ENCODE measurements at regions not wholly inside any gene's neighbourhood (a gene's known extent, or its start where the extent isn't known, plus 50 kb on each side); places are given as distances from the start of the nearest gene placed in this dataset.

DNA sequence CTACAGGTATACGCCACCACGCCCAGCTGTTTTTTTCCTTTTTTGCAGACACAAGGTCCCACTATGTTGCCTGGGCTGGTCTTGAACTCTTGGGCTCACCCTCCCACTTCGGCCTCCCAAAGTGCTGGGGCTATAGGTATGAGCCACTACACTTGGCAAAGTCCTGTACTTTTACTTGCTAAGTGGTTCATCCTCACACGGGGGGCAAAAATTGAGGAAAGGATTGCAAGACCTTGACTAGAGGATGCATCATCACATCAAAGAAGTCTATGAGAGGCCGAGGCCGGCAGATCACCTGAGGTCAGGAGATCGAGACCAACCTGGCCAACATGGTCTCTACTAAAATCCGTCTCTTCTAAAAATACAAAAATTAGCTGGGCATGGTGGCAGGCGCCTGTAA lies 116.5 kb upstream of the FAM174B start:
- Histone ChIP-seq H3K4me1 (ENCODE audit: control insufficient read depth, low read length) (no peaks in the 10 kb centered on the region), H4K20me1 (ENCODE audit: control insufficient read depth, insufficient read depth, low read depth, low read length) (no peaks in the 10 kb centered on the region), H3K4me2 (ENCODE audit: low read length) (no peak overlapping the region), H3K27me3 (ENCODE audit: control insufficient read depth, low read length) (no peaks in the 10 kb centered on the region), H3K79me2 (ENCODE audit: control insufficient read depth, low read length) (no peaks in the 10 kb centered on the region), H3F3A (ENCODE audit: control insufficient read depth, insufficient read depth) (no peaks in the 10 kb centered on the region), H3K4me3 (ENCODE audit: low read length) (no peak overlapping the region), H3K36me3 (ENCODE audit: control insufficient read depth, low read length) (no peaks in the 10 kb centered on the region), H3K9me3 (ENCODE audit: control insufficient read depth, insufficient read depth, low read length) (no peaks in the 10 kb centered on the region), H3K27ac (ENCODE audit: low read depth, low read length) (no peak overlapping the region), H3K9me2 (replicated peaks; ENCODE audit: control insufficient read depth, low read length) (no peaks in the 10 kb centered on the region)
- TF ChIP-seq, protein P1, sequence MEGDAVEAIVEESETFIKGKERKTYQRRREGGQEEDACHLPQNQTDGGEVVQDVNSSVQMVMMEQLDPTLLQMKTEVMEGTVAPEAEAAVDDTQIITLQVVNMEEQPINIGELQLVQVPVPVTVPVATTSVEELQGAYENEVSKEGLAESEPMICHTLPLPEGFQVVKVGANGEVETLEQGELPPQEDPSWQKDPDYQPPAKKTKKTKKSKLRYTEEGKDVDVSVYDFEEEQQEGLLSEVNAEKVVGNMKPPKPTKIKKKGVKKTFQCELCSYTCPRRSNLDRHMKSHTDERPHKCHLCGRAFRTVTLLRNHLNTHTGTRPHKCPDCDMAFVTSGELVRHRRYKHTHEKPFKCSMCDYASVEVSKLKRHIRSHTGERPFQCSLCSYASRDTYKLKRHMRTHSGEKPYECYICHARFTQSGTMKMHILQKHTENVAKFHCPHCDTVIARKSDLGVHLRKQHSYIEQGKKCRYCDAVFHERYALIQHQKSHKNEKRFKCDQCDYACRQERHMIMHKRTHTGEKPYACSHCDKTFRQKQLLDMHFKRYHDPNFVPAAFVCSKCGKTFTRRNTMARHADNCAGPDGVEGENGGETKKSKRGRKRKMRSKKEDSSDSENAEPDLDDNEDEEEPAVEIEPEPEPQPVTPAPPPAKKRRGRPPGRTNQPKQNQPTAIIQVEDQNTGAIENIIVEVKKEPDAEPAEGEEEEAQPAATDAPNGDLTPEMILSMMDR (IDR thresholded peaks at IDR 0.05; ENCODE audit: low read depth, low read length, poor library complexity, severe bottlenecking) = no peak
- no peak for TF ChIP-seq EZH2phosphoT487 (IDR thresholded peaks at IDR 0.05; ENCODE audit: borderline replicate concordance, low read length)

DNA sequence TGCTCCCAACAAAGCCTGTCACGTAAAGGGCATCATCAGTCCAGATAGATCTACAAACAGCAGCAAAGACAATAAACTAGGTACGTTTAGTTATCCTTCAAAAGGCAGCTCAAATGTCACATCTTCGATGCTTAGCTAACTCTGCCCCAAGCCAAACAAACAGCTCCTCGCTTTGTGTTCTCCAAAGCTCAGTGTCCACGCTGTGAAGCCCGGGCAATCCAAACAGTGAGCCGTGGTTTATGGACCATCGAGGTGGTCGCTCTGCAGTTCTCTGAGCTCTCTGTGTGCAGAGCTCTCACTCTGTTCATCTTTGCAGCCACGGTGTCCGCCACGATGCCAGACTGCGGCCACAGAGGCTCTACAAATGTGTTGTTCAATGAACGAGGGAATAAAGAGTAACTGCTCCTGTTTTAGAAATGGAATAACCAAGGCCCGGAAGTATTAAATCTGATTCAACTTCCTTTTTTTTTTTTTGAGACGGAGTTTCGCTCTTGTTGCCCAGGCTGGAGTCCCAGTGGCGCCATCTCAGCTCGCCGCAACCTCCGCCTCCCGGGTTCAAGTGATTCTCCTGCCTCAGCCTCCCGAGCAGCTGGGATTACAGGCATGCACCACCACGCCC lies 117.2 kb upstream of the FAM174B start:
- Histone ChIP-seq H3K4me2 (ENCODE audit: low read length) (no peak overlapping the region), H4K20me1 (ENCODE audit: control insufficient read depth, insufficient read depth, low read depth, low read length) (no peaks in the 10 kb centered on the region), H3F3A (ENCODE audit: control insufficient read depth, insufficient read depth) (no peaks in the 10 kb centered on the region), H3K27me3 (ENCODE audit: control insufficient read depth, low read length) (no peaks in the 10 kb centered on the region), H3K36me3 (ENCODE audit: control insufficient read depth, low read length) (no peaks in the 10 kb centered on the region), H3K9me2 (replicated peaks; ENCODE audit: control insufficient read depth, low read length) (no peaks in the 10 kb centered on the region), H3K4me3 (ENCODE audit: low read length) (no peak overlapping the region), H3K79me2 (ENCODE audit: control insufficient read depth, low read length) (no peaks in the 10 kb centered on the region), H3K9me3 (ENCODE audit: control insufficient read depth, insufficient read depth, low read length) (no peaks in the 10 kb centered on the region), H3K4me1 (ENCODE audit: control insufficient read depth, low read length) (no peaks in the 10 kb centered on the region), H3K27ac (ENCODE audit: low read depth, low read length) (no peak overlapping the region)
- no peak for TF ChIP-seq EZH2phosphoT487 (IDR thresholded peaks at IDR 0.05; ENCODE audit: borderline replicate concordance, low read length)
- TF ChIP-seq, protein P1 (IDR thresholded peaks at IDR 0.05; ENCODE audit: low read depth, low read length, poor library complexity, severe bottlenecking) = no peak

DNA sequence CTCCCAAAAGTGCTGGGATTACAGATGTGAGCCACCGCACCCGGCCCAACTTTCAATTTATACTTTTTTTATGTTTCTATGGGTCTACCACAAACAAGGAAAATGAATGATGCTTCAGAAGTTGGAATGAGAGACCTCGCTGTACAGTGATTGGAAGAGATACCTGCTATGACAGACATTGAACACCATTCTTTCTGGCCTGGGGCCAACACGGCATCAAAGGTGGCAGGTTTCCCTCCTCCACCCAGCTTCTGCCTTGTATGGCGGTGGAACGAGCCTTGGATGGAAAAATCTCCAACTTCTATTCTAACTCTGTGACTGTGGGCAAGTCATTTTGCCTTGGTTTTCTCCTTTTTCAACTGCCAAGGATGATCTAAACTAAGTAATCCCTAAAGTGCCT lies 117.8 kb upstream of the FAM174B start:
- no peak overlapping the region for H3K4me3 ChIP-seq (ENCODE audit: low read length)
- no peak overlapping the region for H3K4me2 ChIP-seq (ENCODE audit: low read length)
- H3K36me3 ChIP-seq (ENCODE audit: control insufficient read depth, low read length) = no peaks in the 10 kb centered on the region
- H4K20me1 ChIP-seq (ENCODE audit: control insufficient read depth, insufficient read depth, low read depth, low read length) = no peaks in the 10 kb centered on the region
- no peaks in the 10 kb centered on the region for H3K27me3 ChIP-seq (ENCODE audit: control insufficient read depth, low read length)
- no peaks in the 10 kb centered on the region for H3K9me2 ChIP-seq (replicated peaks; ENCODE audit: control insufficient read depth, low read length)
- no peaks in the 10 kb centered on the region for H3K9me3 ChIP-seq (ENCODE audit: control insufficient read depth, insufficient read depth, low read length)
- H3K4me1 ChIP-seq (ENCODE audit: control insufficient read depth, low read length) = no peaks in the 10 kb centered on the region
- no peaks in the 10 kb centered on the region for H3K79me2 ChIP-seq (ENCODE audit: control insufficient read depth, low read length)
- H3K27ac ChIP-seq (ENCODE audit: low read depth, low read length) = no peak overlapping the region
- H3F3A ChIP-seq (ENCODE audit: control insufficient read depth, insufficient read depth) = no peaks in the 10 kb centered on the region
- no peak for TF ChIP-seq EZH2phosphoT487 (IDR thresholded peaks at IDR 0.05; ENCODE audit: borderline replicate concordance, low read length)
- TF ChIP-seq, protein P1 (IDR thresholded peaks at IDR 0.05; ENCODE audit: low read depth, low read length, poor library complexity, severe bottlenecking) = no peak

Measured in DOHH2 (cell line).